Fibroblast of lung (primary cell): ENCODE measurements at regions not wholly inside any gene's neighbourhood (a gene's known extent, or its start where the extent isn't known, plus 50 kb on each side); places are given as distances from the start of the nearest gene placed in this dataset.
A peak's percentile ranks its signal among the peaks of the same experiment; 100 is the strongest.

Experiments
- DNase-seq, 2 donors: peaks; one replicate each; pipeline versions ENCODE4 v3.0.0 to v3.0.0-alpha.2; 2010; ENCODE audit warnings: low read depth in 2 of 2
- H2AFZ ChIP-seq: 2 replicates; pipeline ENCODE4 v1.5.1; 2012; ENCODE audit warnings: low read length, control low read depth, inconsistent platforms
- H3K27ac ChIP-seq: 2 replicates; pipeline ENCODE4 v1.5.1; 2011; ENCODE audit warnings: low read length, control low read depth; ENCODE audit not compliant: insufficient read depth
- H3K27me3 ChIP-seq: 2 replicates; pipeline ENCODE4 v1.5.1; 2011; ENCODE audit warnings: mild to moderate bottlenecking, low read length; ENCODE audit not compliant: control insufficient read depth, insufficient read depth
- H3K36me3 ChIP-seq: 2 replicates; pipeline ENCODE4 v1.5.1; 2011; ENCODE audit warnings: low read length; ENCODE audit not compliant: control insufficient read depth, insufficient read depth
- H3K4me1 ChIP-seq: 2 replicates; pipeline ENCODE4 v1.5.1; 2011; ENCODE audit warnings: low read length; ENCODE audit not compliant: control insufficient read depth, insufficient read depth; ENCODE audit errors: extremely low read depth
- H3K4me2 ChIP-seq: 2 replicates; pipeline ENCODE4 v1.5.1; 2011; ENCODE audit warnings: low read length, control low read depth; ENCODE audit not compliant: insufficient read depth; ENCODE audit errors: extremely low read depth
- H3K4me3 ChIP-seq, 4 experiments: fragments of 200-600 bp in 1 of 4; sonication (generic) in 1 of 4; replicated peaks in 1 of 4; 2 replicates each; pipeline ENCODE4 v1.5.1; 2011 to 2016; ENCODE audit warnings: low read length in 4 of 4, low read depth in 3 of 4, mild to moderate bottlenecking in 3 of 4, control low read depth in 2 of 4, inconsistent platforms in 1 of 4, mixed read lengths in 1 of 4; ENCODE audit not compliant: insufficient read depth in 1 of 4; ENCODE audit errors: control extremely low read depth in 1 of 4
- H3K79me2 ChIP-seq: 2 replicates; pipeline ENCODE4 v1.5.1; 2012; ENCODE audit warnings: mild to moderate bottlenecking, low read length, inconsistent platforms; ENCODE audit not compliant: control insufficient read depth, insufficient read depth
- H3K9ac ChIP-seq: 2 replicates; pipeline ENCODE4 v1.5.1; 2011; ENCODE audit warnings: mild to moderate bottlenecking, low read length, control low read depth; ENCODE audit not compliant: insufficient read depth
- H3K9me3 ChIP-seq: 2 replicates; pipeline ENCODE4 v1.5.1; 2012; ENCODE audit warnings: low read depth, low read length; ENCODE audit not compliant: control insufficient read depth, insufficient read depth
- H4K20me1 ChIP-seq: 2 replicates; pipeline ENCODE4 v1.5.1; 2011; ENCODE audit warnings: low read length; ENCODE audit not compliant: control insufficient read depth, insufficient read depth; ENCODE audit errors: extremely low read depth
- EZH2 ChIP-seq: IDR thresholded peaks from 2 replicates; pipeline ENCODE4 v1.5.1; 2012; ENCODE audit warnings: low read length, control low read depth, mild to moderate bottlenecking; ENCODE audit errors: missing control alignments
- TF ChIP-seq, protein P1 (sequence below), 2 donors: IDR thresholded peaks in 1 of 2; conservative IDR thresholded peaks in 1 of 2; 1 replicate in 1 of 2; 2 replicates in 1 of 2; pipeline ENCODE4 v1.5.1; 2011 to 2012; ENCODE audit warnings: low read length in 2 of 2, control low read depth in 1 of 2, inconsistent platforms in 1 of 2, low read depth in 1 of 2, mild to moderate bottlenecking in 1 of 2

DNA sequence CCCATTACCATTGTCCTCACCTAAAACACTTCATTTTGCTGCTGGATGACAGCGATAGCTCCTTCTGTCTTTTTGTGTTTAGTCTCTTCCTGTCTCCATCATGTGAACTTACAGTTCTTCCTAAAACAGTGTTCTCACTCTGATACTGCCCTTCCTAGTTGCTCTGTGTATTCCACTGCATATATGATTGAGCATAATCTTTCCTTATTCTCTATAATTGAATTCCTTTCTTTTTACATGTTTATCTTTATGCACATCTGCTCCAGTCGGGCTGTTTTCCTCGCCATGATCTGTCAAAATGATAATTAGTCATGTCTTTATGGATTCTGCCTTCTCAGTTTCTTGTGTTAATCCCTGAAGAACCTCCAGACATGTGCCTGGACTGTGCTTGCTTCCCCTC is 405.1 kb upstream of the SEMA6D start:
- Histone ChIP-seq H3K36me3 (no peaks in the 10 kb centered on the region), H3K9ac (no peak overlapping the region), H4K20me1 (no peaks in the 10 kb centered on the region), H3K4me3 (no peak overlapping the region), H3K4me2 (no peak overlapping the region), H3K27me3 (no peaks in the 10 kb centered on the region), H3K9me3 (no peaks in the 10 kb centered on the region), H2AFZ (no peak overlapping the region), H3K27ac (no peak overlapping the region), H3K4me1 (no peaks in the 10 kb centered on the region), H3K79me2 (no peaks in the 10 kb centered on the region)
- TF ChIP-seq EZH2, result no peak
- TF ChIP-seq, protein P1, sequence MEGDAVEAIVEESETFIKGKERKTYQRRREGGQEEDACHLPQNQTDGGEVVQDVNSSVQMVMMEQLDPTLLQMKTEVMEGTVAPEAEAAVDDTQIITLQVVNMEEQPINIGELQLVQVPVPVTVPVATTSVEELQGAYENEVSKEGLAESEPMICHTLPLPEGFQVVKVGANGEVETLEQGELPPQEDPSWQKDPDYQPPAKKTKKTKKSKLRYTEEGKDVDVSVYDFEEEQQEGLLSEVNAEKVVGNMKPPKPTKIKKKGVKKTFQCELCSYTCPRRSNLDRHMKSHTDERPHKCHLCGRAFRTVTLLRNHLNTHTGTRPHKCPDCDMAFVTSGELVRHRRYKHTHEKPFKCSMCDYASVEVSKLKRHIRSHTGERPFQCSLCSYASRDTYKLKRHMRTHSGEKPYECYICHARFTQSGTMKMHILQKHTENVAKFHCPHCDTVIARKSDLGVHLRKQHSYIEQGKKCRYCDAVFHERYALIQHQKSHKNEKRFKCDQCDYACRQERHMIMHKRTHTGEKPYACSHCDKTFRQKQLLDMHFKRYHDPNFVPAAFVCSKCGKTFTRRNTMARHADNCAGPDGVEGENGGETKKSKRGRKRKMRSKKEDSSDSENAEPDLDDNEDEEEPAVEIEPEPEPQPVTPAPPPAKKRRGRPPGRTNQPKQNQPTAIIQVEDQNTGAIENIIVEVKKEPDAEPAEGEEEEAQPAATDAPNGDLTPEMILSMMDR (conservative IDR thresholded peaks at IDR 0.05 in 1 of 2, IDR thresholded peaks at IDR 0.05 in 1 of 2; ENCODE audit: low read depth in 1 of 2, low read length in 2 of 2), result no peak
- no peak for DNase-seq

DNA sequence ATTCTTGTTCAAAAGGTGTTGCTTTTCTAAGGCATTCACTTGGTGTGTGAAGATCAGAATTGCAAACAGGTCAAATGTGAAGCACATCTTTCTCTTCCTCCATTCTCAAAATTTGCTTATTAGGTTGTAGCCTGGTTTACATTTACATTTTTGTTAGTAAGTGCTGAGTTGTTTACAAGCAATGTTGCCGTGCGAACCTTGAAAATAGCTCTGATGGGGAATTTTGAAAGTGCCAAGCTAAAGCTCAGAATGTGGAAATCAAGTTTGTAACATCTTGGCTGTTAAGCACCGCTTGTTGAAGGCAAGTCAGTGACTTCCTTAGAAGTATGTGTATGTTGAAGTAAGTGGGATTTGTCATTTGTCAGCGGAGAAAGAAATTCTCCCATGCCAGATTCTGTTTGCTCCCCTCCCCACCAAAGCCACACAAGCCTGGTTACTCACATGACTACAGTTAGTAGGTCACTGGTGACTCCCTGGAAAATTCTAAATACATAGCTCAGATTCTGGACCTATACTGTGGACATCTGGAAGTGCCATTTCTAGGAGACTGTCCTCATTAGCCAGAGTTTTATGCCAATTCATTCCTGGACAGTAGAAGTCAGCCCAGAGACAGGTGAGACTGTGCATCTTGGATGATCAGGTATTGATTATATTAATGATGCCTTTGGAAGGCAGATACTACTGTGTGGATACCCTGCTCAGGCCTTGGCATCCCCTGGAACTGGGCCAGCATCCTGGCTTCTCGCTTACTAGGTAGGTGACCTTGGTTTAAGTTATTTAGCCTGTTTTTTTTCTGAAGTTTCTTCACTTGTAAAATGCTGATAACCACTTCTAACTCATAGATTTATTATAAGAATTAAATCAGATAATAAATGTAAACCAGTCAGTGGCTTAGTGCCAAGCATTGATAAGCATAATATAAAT is 390.6 kb upstream of the SEMA6D start:
- H3K27me3 ChIP-seq, result no peaks in the 10 kb centered on the region
- H3K36me3 ChIP-seq, result no peaks in the 10 kb centered on the region
- no peaks in the 10 kb centered on the region for H3K4me1 ChIP-seq
- H3K9me3 ChIP-seq, result no peaks in the 10 kb centered on the region
- H3K4me2 ChIP-seq, result no peak overlapping the region
- DNase-seq, result peak in 1 of 2 donors; percentile 9
- no peaks in the 10 kb centered on the region for H3K79me2 ChIP-seq
- H3K27ac ChIP-seq, result no peak overlapping the region
- no peak overlapping the region for H3K4me3 ChIP-seq
- TF ChIP-seq EZH2, result no peak
- TF ChIP-seq, protein P1 (conservative IDR thresholded peaks at IDR 0.05 in 1 of 2, IDR thresholded peaks at IDR 0.05 in 1 of 2; ENCODE audit: low read depth in 1 of 2, low read length in 2 of 2), result no peak
- no peak overlapping the region for H2AFZ ChIP-seq
- H3K9ac ChIP-seq, result no peak overlapping the region
- no peaks in the 10 kb centered on the region for H4K20me1 ChIP-seq

DNA sequence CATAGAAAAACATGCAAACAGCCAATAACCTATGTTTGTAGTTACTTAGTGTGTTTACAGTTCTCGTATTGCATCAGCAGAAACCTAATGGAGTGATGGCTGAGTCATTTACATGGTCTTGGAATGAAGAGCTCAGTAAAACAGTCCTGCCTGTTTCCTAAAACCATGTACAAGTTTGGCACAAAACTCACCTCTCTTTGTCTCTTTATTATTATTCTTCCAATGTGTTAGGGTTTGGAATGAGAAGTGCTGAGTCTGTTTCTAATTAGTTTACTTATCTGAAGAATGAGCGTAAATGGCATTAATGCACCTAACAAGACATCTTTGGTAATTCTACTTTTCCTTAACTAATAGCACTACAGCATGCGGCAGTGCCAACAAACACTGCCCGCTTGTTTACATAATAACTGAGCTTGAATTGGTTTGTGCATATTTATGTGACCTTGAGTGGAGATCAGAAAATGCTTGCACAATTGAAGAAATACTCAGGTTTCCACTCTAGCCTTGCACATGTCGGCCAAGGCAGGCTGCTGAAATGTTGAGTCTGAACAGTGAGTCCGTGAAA is 385.4 kb upstream of the SEMA6D start:
- Histone ChIP-seq H3K27ac (no peak overlapping the region), H3K9me3 (no peaks in the 10 kb centered on the region), H3K36me3 (no peaks in the 10 kb centered on the region), H3K4me1 (peaks cover 5% of the 10 kb centered on the region), H4K20me1 (no peaks in the 10 kb centered on the region), H3K9ac (no peak overlapping the region), H3K79me2 (no peaks in the 10 kb centered on the region), H3K4me2 (peak overlapping the region; percentile 61), H3K4me3 (no peak overlapping the region), H2AFZ (peak overlapping the region; percentile 42), H3K27me3 (no peaks in the 10 kb centered on the region)
- peak; percentile 18 to 91 for DNase-seq
- TF ChIP-seq EZH2, result no peak
- TF ChIP-seq, protein P1 (conservative IDR thresholded peaks at IDR 0.05 in 1 of 2, IDR thresholded peaks at IDR 0.05 in 1 of 2; ENCODE audit: low read depth in 1 of 2, low read length in 2 of 2), result no peak
